ENCODE measurements at regions not wholly inside any gene's neighbourhood (a gene's known extent, or its start where the extent isn't known, plus 50 kb on each side); places are given as distances from the start of the nearest gene placed in this dataset.

DNA sequence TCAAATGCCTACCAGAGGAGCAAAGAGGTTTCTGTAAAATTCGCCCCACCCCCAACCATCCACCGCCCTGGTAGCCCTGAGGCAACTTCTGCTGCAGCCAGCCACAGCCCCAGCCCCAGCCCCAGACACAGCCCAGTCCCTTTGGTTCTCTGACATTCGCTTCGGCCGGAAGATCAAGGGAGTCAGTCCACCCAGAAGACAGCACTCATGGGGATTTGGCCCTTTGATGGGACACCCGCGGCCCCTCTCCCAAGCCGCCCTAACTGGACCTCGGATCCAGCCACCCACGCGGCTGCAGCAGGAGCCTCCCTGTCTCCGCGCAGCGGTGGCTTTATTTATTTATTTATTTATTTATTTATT lies 3881.0 kb downstream of the SRGAP2C start:
- TF ChIP-seq, protein P1, sequence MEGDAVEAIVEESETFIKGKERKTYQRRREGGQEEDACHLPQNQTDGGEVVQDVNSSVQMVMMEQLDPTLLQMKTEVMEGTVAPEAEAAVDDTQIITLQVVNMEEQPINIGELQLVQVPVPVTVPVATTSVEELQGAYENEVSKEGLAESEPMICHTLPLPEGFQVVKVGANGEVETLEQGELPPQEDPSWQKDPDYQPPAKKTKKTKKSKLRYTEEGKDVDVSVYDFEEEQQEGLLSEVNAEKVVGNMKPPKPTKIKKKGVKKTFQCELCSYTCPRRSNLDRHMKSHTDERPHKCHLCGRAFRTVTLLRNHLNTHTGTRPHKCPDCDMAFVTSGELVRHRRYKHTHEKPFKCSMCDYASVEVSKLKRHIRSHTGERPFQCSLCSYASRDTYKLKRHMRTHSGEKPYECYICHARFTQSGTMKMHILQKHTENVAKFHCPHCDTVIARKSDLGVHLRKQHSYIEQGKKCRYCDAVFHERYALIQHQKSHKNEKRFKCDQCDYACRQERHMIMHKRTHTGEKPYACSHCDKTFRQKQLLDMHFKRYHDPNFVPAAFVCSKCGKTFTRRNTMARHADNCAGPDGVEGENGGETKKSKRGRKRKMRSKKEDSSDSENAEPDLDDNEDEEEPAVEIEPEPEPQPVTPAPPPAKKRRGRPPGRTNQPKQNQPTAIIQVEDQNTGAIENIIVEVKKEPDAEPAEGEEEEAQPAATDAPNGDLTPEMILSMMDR (IDR thresholded peaks at IDR 0.05): no peak
- TF ChIP-seq POLR2A (IDR thresholded peaks at IDR 0.05): no peak
